ENCODE measurements at regions not wholly inside any gene's neighbourhood (a gene's known extent, or its start where the extent isn't known, plus 50 kb on each side); places are given as distances from the start of the nearest gene placed in this dataset.

DNA sequence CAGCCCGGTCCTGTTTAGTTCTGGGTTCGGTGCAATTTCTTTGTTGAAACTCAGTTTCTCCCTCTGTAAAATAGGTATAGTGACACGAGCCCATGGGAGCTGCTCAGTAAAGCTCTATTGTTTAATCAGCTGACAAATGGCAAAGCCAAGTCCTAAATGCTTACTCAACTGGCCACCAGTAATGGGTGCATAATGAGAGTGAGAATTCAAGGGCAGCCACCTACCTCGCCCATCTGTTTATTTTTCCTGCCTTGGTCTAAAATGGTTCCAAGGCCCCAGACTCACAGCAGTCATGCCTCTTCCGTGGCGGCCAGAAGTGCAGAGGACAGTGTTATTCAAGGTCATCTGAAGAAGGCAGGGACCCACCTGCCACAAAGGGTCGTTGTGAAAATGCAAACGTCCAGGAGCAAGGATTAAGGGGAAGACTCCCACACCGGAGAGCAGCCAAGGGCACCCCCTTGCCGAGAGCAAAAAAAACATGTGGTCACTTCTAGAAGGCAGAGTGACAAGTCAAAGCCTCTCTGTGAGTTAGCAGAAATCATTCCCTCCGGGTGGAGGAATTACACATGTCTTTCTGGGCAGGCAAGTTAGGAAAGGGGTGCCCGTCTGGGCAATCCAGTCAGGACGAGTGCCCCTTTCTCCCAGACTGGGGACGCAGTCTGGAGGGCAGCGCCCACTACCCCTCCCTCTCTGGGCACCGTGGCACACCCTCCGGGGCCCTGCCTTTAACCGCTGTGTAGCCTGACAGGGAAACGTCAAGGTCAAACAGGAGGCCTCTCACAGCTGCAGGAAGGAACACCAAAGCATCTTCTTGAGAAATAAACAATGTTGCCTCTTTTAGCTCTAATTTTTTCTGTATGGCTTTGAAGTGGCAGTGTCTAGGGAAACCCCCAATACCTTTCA is 186.2 kb downstream of the FOXO1 start:
- TF ChIP-seq POLR2AphosphoS5 (IDR thresholded peaks at IDR 0.05; ENCODE audit: low read depth, low read length) (no peak), TAF1 (IDR thresholded peaks at IDR 0.05; ENCODE audit: borderline replicate concordance, insufficient read depth, low read length) (no peak), SIN3A (IDR thresholded peaks at IDR 0.05; ENCODE audit: borderline replicate concordance, insufficient read depth, low read length) (no peak), FOXP2 (optimal IDR thresholded peaks at IDR 0.05; ENCODE audit: borderline replicate concordance, extremely low read depth, extremely low read length, insufficient read depth) (no peak)
- TF ChIP-seq, protein P1, sequence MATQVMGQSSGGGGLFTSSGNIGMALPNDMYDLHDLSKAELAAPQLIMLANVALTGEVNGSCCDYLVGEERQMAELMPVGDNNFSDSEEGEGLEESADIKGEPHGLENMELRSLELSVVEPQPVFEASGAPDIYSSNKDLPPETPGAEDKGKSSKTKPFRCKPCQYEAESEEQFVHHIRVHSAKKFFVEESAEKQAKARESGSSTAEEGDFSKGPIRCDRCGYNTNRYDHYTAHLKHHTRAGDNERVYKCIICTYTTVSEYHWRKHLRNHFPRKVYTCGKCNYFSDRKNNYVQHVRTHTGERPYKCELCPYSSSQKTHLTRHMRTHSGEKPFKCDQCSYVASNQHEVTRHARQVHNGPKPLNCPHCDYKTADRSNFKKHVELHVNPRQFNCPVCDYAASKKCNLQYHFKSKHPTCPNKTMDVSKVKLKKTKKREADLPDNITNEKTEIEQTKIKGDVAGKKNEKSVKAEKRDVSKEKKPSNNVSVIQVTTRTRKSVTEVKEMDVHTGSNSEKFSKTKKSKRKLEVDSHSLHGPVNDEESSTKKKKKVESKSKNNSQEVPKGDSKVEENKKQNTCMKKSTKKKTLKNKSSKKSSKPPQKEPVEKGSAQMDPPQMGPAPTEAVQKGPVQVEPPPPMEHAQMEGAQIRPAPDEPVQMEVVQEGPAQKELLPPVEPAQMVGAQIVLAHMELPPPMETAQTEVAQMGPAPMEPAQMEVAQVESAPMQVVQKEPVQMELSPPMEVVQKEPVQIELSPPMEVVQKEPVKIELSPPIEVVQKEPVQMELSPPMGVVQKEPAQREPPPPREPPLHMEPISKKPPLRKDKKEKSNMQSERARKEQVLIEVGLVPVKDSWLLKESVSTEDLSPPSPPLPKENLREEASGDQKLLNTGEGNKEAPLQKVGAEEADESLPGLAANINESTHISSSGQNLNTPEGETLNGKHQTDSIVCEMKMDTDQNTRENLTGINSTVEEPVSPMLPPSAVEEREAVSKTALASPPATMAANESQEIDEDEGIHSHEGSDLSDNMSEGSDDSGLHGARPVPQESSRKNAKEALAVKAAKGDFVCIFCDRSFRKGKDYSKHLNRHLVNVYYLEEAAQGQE (IDR thresholded peaks at IDR 0.05; ENCODE audit: insufficient read depth in 1 of 2, low read depth in 2 of 2, low read length in 2 of 2) = no peak

DNA sequence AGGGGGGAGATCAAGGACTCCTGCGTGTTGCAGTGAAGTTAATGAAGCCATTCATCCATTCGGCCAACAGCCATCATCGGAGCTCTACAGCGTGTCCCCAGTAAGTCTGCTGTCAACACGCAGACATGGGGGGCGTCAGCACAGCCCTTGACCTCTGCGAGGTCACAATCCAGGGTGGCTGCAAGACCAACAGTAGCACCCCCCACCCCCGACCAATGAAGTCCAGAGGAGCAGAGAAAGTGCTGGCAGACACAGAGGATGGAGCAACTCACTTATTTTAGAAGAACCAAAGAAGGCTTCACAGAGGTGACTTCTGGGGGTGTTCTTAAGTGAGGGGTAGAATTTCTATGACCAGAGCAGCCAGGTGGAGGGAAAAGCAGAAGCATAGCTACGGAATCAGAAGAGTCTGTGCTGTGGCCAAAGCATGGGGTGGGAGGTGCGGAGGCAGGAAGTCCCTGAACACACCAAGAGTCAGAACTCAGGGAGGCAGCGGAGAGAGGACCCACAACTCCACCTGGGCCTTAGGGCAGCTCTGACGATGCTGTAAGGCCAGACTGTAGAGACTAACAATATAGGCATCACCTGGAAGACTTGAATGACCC is 185.4 kb downstream of the FOXO1 start:
- no peak for TF ChIP-seq SIN3A (IDR thresholded peaks at IDR 0.05; ENCODE audit: borderline replicate concordance, insufficient read depth, low read length)
- no peak for TF ChIP-seq TAF1 (IDR thresholded peaks at IDR 0.05; ENCODE audit: borderline replicate concordance, insufficient read depth, low read length)
- TF ChIP-seq, protein P1 (IDR thresholded peaks at IDR 0.05; ENCODE audit: insufficient read depth in 1 of 2, low read depth in 2 of 2, low read length in 2 of 2) = no peak
- TF ChIP-seq POLR2AphosphoS5 (IDR thresholded peaks at IDR 0.05; ENCODE audit: low read depth, low read length) = no peak
- no peak for TF ChIP-seq FOXP2 (optimal IDR thresholded peaks at IDR 0.05; ENCODE audit: borderline replicate concordance, extremely low read depth, extremely low read length, insufficient read depth)

DNA sequence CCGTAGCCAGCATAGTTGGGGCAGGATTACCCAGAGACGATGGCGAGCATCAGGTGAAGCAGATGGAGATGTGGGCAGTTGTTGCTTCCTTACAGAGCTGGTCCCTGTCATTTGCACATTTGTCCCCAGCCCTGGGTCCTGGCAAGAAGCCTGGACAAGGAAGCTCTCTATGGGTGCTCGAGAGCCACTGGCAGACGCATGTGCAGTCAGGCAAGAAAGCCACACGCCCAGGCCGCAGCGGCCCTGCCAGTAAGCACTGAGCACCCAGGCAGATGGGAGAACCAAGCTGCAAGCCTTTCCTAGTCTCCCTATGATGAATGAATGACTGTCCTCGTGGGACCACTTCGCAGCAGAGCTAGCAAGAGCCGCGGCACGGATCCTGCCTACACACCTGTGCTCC is 182.8 kb downstream of the FOXO1 start:
- TF ChIP-seq, protein P1 (IDR thresholded peaks at IDR 0.05; ENCODE audit: insufficient read depth in 1 of 2, low read depth in 2 of 2, low read length in 2 of 2) = no peak
- TF ChIP-seq FOXP2 (optimal IDR thresholded peaks at IDR 0.05; ENCODE audit: borderline replicate concordance, extremely low read depth, extremely low read length, insufficient read depth) (no peak), POLR2AphosphoS5 (IDR thresholded peaks at IDR 0.05; ENCODE audit: low read depth, low read length) (no peak), TAF1 (IDR thresholded peaks at IDR 0.05; ENCODE audit: borderline replicate concordance, insufficient read depth, low read length) (no peak), SIN3A (IDR thresholded peaks at IDR 0.05; ENCODE audit: borderline replicate concordance, insufficient read depth, low read length) (no peak)

DNA sequence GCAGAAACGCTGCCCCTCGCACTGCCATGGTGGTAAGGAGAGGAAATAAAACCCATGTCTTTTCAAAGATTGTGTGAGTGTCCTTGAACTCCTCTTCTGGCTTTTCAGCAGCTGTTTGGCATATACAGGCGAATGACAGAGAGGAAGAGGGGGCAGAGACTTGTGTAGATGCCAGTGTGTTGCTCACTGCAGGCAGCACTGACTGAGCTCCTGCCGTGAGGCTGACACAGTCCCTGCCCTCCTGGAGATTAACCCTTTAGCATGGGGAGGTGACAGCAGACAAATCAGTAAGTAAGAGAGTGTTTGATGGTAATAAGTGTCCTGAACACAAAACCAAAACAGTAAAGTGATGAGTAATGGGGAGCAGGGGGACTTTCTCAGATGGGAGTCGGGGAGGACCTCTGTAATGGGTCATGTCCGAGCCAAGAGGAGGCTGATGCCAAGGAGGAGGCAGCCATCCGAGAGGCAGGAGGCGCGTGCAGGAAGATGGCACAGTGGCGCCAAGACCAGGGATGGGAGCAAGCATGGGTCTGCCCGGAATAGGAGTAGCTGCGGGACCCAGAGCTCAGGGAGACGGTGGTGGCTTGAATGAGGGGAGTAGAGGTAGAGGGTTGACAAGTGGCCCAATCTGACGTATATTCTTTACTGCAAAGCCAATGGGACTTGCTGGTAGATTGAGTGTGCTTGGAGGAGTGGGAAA is 182.2 kb downstream of the FOXO1 start:
- no peak for TF ChIP-seq FOXP2 (optimal IDR thresholded peaks at IDR 0.05; ENCODE audit: borderline replicate concordance, extremely low read depth, extremely low read length, insufficient read depth)
- no peak for TF ChIP-seq TAF1 (IDR thresholded peaks at IDR 0.05; ENCODE audit: borderline replicate concordance, insufficient read depth, low read length)
- TF ChIP-seq, protein P1 (IDR thresholded peaks at IDR 0.05; ENCODE audit: insufficient read depth in 1 of 2, low read depth in 2 of 2, low read length in 2 of 2) = no peak
- no peak for TF ChIP-seq POLR2AphosphoS5 (IDR thresholded peaks at IDR 0.05; ENCODE audit: low read depth, low read length)
- no peak for TF ChIP-seq SIN3A (IDR thresholded peaks at IDR 0.05; ENCODE audit: borderline replicate concordance, insufficient read depth, low read length)

Data from PFSK-1 (cell line).